WI38 (cell line): ENCODE measurements at regions not wholly inside any gene's neighbourhood (a gene's known extent, or its start where the extent isn't known, plus 50 kb on each side); places are given as distances from the start of the nearest gene placed in this dataset.

ENCODE experiments used
- H3K4me3 ChIP-seq: 2 replicates; pipeline ENCODE4 v1.5.1; 2011; ENCODE audit warnings: low read depth, mild to moderate bottlenecking, control low read depth, low read length
- TF ChIP-seq, protein P1 (sequence below): IDR thresholded peaks from 2 replicates; pipeline ENCODE4 v1.5.1; 2012; ENCODE audit warnings: low read depth, mild to moderate bottlenecking, control low read depth, low read length

DNA sequence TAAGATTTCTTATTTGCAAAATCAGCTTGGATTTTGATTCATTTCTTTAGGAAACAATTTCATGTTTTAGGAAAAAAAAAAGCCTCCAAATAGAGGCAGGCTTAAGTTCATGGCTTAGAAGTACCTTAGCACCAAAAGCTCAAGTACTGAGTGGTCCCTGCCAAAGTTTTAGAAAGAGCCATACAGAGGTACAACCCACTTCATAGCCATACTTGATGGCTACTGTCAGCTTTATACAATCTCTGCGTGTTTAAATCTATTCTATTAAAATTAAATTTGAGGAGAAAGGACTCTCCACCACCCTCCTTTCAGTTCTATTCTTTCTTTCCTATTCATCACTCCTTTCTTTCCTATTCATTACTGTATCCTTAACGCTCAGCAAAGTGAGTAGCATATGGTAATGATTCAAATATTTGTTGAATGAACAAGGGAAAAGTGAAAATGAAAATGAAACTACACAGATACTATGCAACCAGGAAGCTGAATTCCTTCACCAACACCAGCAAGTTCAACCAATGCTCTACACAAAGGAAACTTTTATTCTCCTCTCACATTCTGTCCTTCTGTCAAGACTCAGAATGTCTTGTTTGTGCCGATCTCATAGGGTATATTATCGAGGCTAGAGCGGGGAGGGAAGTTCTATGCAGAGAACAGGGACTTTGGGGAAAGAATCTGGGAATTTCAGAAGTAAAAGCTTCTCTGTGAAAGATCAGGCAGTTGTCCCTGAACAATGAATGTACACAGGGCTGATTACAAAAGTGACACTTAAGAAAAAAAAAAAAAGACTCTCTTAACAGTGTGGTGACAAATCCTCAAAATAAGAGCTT lies 138.6 kb upstream of the SPEF2 start:
- peak overlapping the region; percentile 55 for H3K4me3 ChIP-seq
- TF ChIP-seq, protein P1, sequence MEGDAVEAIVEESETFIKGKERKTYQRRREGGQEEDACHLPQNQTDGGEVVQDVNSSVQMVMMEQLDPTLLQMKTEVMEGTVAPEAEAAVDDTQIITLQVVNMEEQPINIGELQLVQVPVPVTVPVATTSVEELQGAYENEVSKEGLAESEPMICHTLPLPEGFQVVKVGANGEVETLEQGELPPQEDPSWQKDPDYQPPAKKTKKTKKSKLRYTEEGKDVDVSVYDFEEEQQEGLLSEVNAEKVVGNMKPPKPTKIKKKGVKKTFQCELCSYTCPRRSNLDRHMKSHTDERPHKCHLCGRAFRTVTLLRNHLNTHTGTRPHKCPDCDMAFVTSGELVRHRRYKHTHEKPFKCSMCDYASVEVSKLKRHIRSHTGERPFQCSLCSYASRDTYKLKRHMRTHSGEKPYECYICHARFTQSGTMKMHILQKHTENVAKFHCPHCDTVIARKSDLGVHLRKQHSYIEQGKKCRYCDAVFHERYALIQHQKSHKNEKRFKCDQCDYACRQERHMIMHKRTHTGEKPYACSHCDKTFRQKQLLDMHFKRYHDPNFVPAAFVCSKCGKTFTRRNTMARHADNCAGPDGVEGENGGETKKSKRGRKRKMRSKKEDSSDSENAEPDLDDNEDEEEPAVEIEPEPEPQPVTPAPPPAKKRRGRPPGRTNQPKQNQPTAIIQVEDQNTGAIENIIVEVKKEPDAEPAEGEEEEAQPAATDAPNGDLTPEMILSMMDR, result no peak

DNA sequence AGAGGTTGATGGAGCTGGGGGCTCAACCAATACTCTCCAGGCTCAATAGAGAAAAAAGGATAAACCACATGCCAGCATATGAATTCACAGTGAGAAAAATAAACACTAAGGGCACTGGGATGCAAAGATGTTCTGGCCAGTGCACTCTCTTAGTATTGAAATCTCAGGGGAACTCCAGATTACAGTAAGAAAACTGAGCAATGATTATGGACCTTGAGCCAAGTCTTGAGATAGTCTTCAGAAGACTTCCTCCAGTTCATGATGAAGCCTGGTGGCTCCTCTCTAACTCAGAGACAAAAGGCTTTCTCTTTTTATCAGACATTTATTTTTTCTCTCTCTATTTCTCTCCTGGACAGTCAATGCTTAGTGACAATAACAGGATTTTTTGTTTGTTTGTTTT lies 139.8 kb upstream of the SPEF2 start:
- TF ChIP-seq, protein P1, result no peak
- H3K4me3 ChIP-seq, result no peak overlapping the region

DNA sequence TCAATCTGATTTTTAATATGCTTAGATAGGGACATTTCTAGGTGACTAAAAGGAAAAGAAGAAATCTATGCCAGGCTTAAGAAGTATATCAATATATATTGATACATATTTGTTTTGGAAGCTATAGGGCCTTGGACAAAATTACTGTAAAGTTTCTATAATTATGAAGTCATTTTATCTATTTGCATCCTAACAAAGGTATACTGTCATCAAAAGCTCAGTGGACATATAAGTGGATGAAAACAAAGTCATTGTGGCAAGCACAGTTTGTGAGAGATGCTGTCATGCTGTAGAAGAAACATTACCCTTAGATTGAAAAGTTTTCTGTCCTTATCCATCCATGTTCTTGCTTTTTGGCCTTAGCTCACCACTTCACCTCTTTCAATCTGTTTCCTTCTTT lies 140.3 kb upstream of the SPEF2 start:
- TF ChIP-seq, protein P1, result no peak
- H3K4me3 ChIP-seq, result no peak overlapping the region

DNA sequence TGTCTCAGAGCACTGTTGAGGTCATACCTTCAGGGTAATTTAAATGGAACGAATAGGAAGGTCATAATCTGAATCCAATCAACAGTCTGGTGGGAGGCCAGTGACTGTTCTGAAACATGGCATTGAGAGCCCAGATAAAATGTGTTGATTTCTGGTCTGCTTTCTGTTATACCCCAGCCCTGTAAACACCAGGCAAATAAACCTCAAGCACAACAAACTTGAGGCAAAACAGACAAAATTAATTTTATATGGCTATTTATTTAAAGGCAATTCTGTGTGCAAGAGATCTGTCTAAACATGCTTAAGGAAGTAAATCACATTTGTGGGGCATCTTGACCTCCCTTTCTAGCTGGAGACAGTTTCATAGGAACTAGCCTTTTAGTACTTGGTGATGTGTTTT lies 140.9 kb upstream of the SPEF2 start:
- TF ChIP-seq, protein P1, result no peak
- no peak overlapping the region for H3K4me3 ChIP-seq

DNA sequence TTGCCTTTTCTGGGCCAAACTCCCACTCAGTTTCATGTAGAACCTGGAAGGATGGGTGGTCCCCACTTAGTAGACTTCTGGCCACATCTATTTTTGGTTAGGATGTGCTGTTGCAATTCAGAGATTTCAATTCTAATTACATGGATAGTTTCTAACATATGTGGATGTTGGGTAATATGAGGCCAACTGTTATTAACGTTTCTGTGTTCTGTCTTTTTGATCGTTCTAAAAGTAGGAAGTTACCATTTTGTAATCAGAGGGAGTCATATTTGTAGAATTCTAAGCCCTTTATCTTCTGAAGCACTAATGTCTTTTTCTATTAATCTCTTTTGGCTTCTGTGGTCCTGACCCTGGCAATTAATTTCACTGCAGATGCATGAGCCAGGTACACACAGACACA lies 141.6 kb upstream of the SPEF2 start:
- TF ChIP-seq, protein P1, result no peak
- H3K4me3 ChIP-seq, result no peak overlapping the region

DNA sequence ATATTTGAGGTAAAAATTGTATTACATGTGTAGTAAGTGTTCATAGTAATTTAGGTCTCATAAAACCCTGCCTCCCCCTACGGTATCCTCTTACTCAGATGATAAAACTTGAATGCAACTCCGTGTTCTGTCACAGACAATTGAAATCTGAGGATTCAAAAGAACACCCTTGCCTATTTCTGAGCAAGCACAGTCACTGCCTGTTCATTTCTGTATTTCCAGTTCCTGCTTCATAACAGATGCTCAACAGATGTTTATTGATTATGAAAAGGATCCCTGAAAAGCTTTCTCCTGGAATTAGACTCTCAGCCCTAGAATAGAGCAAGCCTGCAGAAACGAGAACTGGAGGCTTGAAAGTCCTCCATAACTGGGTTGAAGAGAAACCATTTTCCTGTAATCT lies 144.1 kb upstream of the SPEF2 start:
- TF ChIP-seq, protein P1, result no peak
- H3K4me3 ChIP-seq, result no peak overlapping the region

DNA sequence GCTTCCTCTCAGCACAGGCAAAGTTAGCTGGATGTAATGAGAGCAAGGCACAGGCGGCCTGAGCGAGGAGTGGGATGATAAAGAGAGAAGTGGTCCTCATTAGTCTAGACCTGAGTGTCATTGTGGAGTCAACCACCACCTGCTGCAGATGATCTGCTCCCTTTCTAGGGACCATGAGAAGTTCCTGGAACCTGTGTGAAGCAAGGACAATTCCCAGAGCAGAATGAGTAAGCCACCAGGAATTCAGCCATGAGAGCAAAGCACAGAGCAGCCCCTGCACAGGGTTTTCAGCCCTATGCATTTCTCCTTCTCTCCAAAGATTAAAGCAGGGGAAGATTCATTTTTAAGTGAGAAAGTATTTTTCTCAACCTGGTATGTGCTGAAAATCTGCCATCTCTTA lies 146.8 kb upstream of the SPEF2 start:
- no peak overlapping the region for H3K4me3 ChIP-seq

More for the DNA sequence above, 146.8 kb upstream of the SPEF2 start:
- TF ChIP-seq, protein P1, result no peak
